Vagina (tissue), 2 donors: ENCODE measurements at regions not wholly inside any gene's neighbourhood (a gene's known extent, or its start where the extent isn't known, plus 50 kb on each side); places are given as distances from the start of the nearest gene placed in this dataset.

Experiments used
- POLR2A ChIP-seq, 2 donors: fragments of 450-650 bp; IDR thresholded peaks; one replicate each; pipeline ENCODE4 v1.6.1; 2017; ENCODE audit warnings: antibody characterized with exemption in 2 of 2, mild to moderate bottlenecking in 2 of 2, moderate library complexity in 2 of 2
- TF ChIP-seq, protein P1 (sequence below), 3 experiments: fragments of 450-650 bp in 2 of 3; fragments of 200-600 bp in 1 of 3; sonication (generic) in 1 of 3; IDR thresholded peaks; one replicate each; pipeline ENCODE4 v1.5.1; 2017 to 2019; ENCODE audit warnings: antibody characterized with exemption in 3 of 3, mild to moderate bottlenecking in 2 of 3, moderate library complexity in 2 of 3

DNA sequence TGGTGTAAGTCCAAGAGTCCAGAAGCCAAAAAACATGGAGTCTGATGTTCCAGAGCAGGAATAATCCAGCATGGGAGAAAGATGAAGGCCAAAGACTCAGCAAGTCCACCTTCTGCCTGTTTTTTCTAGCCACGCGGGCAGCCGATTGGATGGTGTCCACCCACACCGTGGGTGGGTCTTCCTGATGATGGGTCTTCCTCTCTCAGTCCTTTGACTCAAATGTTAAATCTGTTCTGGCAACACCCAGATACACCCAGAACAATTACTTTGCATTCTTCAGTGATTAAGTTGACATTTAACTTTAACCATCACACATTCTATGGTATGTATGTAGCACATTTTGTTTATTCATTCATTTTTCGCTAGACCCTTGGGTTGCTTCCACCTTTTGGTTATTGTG, 944.4 kb downstream of the PLA2G4A start:
- TF ChIP-seq, protein P1, sequence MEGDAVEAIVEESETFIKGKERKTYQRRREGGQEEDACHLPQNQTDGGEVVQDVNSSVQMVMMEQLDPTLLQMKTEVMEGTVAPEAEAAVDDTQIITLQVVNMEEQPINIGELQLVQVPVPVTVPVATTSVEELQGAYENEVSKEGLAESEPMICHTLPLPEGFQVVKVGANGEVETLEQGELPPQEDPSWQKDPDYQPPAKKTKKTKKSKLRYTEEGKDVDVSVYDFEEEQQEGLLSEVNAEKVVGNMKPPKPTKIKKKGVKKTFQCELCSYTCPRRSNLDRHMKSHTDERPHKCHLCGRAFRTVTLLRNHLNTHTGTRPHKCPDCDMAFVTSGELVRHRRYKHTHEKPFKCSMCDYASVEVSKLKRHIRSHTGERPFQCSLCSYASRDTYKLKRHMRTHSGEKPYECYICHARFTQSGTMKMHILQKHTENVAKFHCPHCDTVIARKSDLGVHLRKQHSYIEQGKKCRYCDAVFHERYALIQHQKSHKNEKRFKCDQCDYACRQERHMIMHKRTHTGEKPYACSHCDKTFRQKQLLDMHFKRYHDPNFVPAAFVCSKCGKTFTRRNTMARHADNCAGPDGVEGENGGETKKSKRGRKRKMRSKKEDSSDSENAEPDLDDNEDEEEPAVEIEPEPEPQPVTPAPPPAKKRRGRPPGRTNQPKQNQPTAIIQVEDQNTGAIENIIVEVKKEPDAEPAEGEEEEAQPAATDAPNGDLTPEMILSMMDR (IDR thresholded peaks at IDR 0.05) = no peak
- no peak for TF ChIP-seq POLR2A (IDR thresholded peaks at IDR 0.05)
